Caki2 (cell line): ENCODE measurements at regions not wholly inside any gene's neighbourhood (a gene's known extent, or its start where the extent isn't known, plus 50 kb on each side); places are given as distances from the start of the nearest gene placed in this dataset.
A peak's percentile ranks its signal among the peaks of the same experiment; 100 is the strongest.
"Not testable (repeated sequence)": the region's sequence is repeated elsewhere in the genome, so short reads cannot be mapped to it uniquely, and the experiment has no call there.

Experiments used
- DNase-seq: peaks from one replicate; pipeline ENCODE4 v3.0.0-alpha.2; 2015; ENCODE audit warnings: low read depth
- in situ Hi-C: cut with HindIII; loops from 2 replicates; pipeline ENCODE4 v1.10.0; 2016; ENCODE audit warnings: low sequenced_read_pairs, low pct_unique_long_range_greater_than_20kb, mixed read lengths

DNA sequence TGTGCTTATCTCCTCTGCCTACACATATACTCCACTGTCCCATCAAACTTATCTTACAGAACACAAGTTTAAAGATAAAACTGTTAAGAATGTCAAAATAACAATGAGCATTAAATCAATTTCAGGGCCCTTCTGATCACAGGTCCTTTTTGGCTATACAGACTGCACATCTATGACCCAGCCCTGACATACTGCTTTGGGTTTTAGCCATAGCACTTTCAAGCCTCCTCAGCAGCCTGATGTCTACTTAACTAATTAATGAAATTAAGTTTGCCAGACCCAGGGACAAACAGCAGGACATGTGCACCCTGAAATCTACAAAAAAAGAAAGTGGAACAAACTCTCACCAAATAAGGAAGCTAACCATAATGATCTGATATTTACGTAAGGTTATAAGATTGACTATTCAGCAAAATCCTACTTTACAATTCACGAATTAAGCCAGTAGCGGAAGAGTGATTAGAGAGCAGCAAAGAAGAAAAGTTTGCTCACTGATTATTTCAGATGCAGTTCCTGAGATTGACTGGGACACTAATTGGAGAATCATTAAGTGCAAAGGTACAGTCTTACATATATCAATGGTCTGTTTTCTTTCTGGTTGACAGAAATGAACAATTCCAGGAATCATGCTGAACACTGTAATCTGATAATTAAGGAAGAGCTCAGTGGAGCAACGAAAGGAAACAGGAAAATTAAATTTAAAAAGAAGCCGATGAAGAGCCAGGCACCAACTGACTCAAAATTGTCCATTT lies 669.3 kb upstream of the LRRN3 start:
- in situ Hi-C loops, result no loop called here
- no peak for DNase-seq

GRCh38 chr7:110432061-110432553 lies 658.8 kb upstream of the LRRN3 start:
- in situ Hi-C loops, result no loop called here
- DNase-seq, result no peak

GRCh38 chr7:110438926-110439325 lies 652.0 kb upstream of the LRRN3 start:
- DNase-seq, in situ Hi-C loops: not testable (repeated sequence)

DNA sequence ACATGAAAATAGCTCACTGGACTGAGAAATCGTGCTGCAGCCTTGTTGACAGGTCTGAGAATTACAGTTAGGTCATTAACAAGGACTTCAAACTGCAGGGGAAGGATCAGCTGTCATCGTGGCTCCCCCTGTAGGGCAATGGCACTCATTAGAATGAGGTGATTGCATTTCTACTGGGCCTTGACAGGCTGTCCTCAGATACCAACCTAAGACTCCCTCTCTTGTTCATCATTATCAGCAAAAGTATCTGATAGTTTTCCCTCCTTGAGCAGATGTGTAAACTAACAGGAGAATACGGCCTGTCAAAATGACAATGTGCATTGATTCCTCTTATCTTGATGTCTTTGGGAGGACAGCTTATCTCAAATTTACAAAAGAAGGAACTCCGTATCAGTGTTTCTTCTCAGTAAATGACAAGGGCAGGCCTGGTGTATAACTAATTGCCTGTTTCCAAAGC lies 648.5 kb upstream of the LRRN3 start:
- DNase-seq, result peak; percentile 54
- in situ Hi-C loops, result no loop called here

DNA sequence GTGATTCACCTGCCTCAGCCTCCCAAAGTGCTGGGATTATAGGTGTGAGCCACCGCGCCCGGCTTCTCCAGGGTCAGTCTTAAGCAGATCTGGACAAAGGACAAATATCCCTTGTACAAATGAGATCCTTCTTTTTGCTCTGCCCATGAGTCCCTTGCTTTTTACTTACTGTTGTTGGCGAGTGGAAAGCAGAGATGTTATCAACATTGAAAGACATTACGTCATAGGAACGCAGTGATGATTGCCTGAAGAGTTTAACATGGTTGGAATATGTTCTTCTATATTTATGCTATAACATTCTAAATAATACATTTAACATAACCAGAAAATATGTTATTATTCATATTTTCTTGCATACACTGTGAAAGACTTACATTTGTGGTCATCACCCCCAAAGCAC lies 644.3 kb upstream of the LRRN3 start:
- no peak for DNase-seq
- in situ Hi-C loops, result no loop called here

- DNase-seq, result no peak
- in situ Hi-C loops, result no loop called here
These were observed 642.0 kb upstream of the LRRN3 start for GRCh38 chr7:110448918-110449317.

DNA sequence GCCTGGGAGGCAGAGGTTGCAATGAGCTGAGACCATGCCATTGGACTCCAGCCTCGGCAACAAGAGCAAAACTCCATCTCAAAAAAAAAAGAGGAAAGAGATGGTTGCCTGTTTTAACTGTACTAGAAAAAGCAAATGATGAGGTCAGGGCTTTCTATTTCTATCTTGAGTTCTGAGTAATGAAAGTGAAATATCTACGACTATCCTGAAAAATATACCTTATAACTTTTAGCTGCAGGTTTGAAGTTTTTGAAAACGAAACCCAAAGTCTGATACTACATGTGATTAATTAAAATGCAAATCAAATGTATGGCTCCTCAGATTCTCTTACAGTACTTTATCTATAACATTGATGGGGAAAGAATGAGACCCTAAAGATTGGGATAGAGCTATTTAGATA lies 636.2 kb upstream of the LRRN3 start:
- in situ Hi-C loops, result no loop called here

DNA sequence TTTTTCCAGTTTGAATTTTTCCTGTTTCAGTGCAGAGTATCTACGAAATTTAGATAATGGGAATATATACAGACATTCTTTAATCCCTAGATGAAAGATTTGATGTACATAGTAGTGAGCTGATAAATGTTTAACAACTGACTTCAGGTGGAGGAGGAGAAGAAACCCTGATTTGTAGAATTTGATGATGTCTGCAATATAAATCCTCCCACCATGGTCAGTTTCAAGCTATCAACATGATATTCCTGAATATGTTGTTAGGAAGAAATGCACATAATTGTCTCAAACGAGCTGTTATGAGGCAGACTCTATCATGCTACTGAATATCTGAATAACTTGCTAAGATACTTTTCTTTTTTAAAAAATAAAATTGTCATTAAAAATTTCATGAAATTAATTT lies 629.3 kb upstream of the LRRN3 start:
- in situ Hi-C loops, result no loop called here
- no peak for DNase-seq

More for the DNA sequence above, 636.2 kb upstream of the LRRN3 start:
- no peak for DNase-seq

DNA sequence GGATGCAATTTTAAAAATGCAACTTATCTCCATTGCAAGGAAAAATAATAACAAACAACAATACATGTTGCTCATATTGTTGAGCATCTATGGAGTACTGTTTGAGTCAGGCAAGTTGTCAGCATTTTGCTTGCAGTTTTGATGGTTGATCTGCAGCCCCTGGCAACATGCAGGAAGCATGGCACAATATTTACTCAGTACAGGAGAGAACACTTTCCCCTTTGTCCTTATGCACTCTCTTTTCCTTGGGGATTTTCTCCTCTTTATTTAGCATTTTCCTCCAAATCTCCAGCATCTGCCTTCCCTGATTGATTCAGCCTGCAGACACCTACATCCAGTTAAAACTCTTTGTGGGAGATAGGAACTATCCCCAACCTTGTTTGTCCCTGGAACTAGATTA lies 620.5 kb upstream of the LRRN3 start:
- DNase-seq, result no peak
- in situ Hi-C loops, result no loop called here

DNA sequence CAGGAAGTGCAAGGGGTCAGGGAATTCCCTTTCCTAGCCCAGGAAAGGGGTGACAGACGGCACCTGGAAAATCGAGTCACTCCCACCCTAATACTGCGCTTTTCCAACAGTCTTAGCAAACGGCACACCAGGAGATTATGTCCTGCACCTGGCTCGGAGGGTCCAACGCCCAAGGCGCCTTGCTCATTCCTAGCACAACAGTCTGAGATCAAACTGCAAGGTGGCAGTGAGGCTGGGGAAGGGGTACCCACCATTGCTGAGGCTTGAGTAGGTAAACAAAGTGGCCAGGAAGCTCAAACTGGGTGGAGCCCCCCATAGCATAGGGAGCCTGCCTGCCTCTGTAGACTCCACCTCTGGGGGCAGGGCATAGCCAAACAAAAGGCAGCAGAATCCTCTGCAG lies 618.5 kb upstream of the LRRN3 start:
- in situ Hi-C loops, result not testable (repeated sequence)

GRCh38 chr7:110480964-110481363 lies 610.0 kb upstream of the LRRN3 start:
- in situ Hi-C loops, result no loop called here
- DNase-seq, result no peak

More for the DNA sequence above, 618.5 kb upstream of the LRRN3 start:
- not testable (repeated sequence) for DNase-seq

DNA sequence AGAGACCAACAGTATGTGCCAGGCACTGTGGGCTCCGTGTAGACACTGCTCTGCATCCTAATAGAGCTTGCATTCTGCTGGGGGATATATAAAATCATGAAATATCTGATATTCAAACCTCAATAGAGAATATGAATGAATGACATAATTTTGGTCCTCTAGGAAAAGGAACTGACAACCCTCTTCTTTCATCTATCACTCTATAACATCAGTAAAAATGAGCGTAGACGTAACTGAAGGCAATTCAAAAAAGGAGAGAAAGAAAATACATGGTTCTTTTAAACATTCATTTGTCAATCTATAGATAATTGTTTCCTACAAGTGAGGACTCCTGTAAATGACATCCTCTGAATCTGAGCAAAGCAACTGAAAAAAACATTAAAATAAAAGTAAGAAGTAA lies 607.4 kb upstream of the LRRN3 start:
- in situ Hi-C loops, result no loop called here
- DNase-seq, result no peak

DNA sequence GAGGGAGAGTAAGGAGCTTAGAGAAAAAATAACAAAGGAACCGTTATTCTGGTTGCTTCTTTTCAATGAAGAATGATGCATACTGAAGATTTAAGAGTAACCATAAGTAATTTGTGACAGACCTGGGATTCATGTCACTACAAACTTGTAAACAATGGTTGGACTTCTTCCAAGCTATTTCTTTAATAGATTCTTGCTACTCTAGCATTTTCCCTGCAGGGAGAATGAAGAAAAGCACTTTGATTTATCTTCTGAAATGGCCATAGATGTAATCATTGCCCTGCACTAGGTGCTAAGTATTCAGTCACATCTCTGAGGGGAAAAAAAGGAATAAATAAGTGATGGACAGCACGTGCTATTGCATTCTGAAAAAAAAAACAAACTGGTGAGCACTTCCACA lies 606.6 kb upstream of the LRRN3 start:
- in situ Hi-C loops, result no loop called here

GRCh38 chr7:110486549-110486948 lies 604.4 kb upstream of the LRRN3 start:
- in situ Hi-C loops, result no loop called here
- no peak for DNase-seq

More for the DNA sequence above, 606.6 kb upstream of the LRRN3 start:
- DNase-seq, result no peak

DNA sequence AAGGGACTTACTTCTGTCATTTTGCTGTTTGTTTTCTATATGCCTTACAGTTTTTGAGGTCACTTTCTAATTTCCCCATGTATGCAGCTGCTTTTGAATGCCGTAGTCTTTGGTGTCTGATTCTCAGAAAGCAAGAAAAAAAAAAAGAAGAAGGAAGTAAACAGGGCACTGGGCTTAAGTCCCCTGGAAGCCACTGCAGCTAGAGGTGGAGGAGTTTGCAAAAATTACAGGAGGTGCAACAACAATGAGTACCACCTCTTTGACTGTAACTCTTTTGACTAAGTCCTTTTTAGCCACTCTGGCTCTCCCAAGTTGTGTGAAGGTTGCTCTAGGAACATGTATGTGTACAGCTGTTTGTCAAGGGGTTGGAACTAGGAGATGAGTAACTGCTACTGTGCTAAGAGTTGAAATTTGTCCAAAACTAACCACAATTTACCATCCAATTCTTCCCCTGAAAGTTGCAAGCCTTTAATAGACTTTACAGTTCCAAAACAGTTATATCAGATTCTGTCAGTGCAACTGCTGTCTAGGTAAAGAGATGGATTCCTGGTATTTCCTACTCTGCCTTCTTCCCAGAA lies 588.0 kb upstream of the LRRN3 start:
- DNase-seq, result no peak
- in situ Hi-C loops, result no loop called here

DNA sequence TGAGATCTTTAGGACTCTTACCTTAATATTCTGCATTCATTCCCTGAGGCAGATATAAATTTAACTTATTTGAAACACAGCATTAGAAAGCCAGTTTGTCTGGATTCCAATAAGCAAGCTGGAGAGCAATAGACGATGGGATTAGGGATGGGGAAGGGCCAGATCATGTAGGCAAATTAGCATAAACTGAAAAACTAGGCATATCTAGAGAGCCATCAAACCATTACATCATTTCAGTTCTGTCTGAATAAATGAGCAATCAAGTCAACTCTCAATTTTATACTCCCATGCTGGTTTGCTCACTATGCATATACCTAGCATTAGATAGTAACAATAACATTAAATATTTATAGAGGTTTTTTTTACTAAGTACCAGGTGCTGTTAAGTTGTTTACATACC lies 583.6 kb upstream of the LRRN3 start:
- no peak for DNase-seq
- in situ Hi-C loops, result no loop called here

GRCh38 chr7:110507832-110508231 lies 583.1 kb upstream of the LRRN3 start:
- in situ Hi-C loops, result no loop called here
- DNase-seq, result no peak

- in situ Hi-C loops, DNase-seq: not testable (repeated sequence)
These were observed 575.9 kb upstream of the LRRN3 start for GRCh38 chr7:110514975-110515551.

GRCh38 chr7:110519851-110520250 lies 571.1 kb upstream of the LRRN3 start:
- in situ Hi-C loops, result no loop called here

More at GRCh38 chr7:110519851-110520250, 571.1 kb upstream of the LRRN3 start:
- no peak for DNase-seq
